Heart left ventricle (tissue), 13 donors: ENCODE measurements at regions not wholly inside any gene's neighbourhood (a gene's known extent, or its start where the extent isn't known, plus 50 kb on each side); places are given as distances from the start of the nearest gene placed in this dataset.

ENCODE experiments used
- CTCF ChIP-seq, 12 donors: fragments of 200-600 bp; sonication (generic) in 4 of 12; IDR thresholded peaks; one replicate each; pipeline versions ENCODE4 v1.5.0 to v1.8.0; 2018 to 2022; ENCODE audit warnings: antibody characterized with exemption in 12 of 12, mild to moderate bottlenecking in 5 of 12
- POLR2A ChIP-seq, 2 donors: fragments of 450-650 bp; IDR thresholded peaks; one replicate each; pipeline ENCODE4 v1.6.1; 2017; ENCODE audit warnings: antibody characterized with exemption in 2 of 2, mild to moderate bottlenecking in 2 of 2, moderate library complexity in 2 of 2
- donor health status: ischemic (EF 13 %, LVEDD 7.1; RV severe dilation, severe dysfunction).
- donor health status: DM: no; HTN: yes; CAD: no.
- donor health status: DM: no; HTN: no; CAD: no.
- donor health status: ischemic (EF 25% LVEDD 6.9; RV normal size, moderate dysfunction).
- donor health status: ischemic (EF 25% LVEDD 5.7; RV mildly dilated, moderate dysfunction).
- donor health status: ischemic (EF 35%, LVEDD 5.7; RV mildly dilated, moderate dysfunction).
- donor health status: nonischemic (EF 11% LVEDD 7.7; RV severe dilation, severe dysfunction).
- donor health status: DM: yes; HTN: yes; CAD: no.
- donor health status: PGD.
- donor health status: ischemic (EF 29% LVEDD 5.4; RV normal size, mild dysfunction).
- donor health status: nonischemic (EF 23%, LVEDD 6.1; RV moderate dilation, normal function).

DNA sequence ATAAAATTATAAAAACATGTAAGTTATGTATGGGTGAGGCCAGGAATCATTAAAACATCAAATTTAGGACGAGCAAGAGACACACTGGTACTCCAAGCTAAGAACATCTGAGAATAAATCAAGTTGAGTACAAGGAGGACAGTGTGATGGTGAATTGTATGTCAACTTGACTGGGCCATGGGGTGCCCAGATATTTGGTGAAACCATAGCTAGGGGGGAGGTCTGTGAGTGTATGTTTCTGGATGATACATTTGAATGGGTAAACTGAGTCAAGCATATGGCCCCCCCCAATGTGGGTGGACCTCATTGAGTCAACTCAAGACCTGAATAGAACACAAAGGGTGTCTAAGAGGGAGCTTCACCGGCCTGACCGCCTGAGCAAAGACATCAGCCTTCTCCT, 115.3 kb upstream of the BCOR start:
- TF ChIP-seq POLR2A (IDR thresholded peaks at IDR 0.05): no peak
- no peak for TF ChIP-seq CTCF (IDR thresholded peaks at IDR 0.05)
